ENCODE measurements at regions not wholly inside any gene's neighbourhood (a gene's known extent, or its start where the extent isn't known, plus 50 kb on each side); places are given as distances from the start of the nearest gene placed in this dataset.

GRCh38 chr9:100890321-100890720, 138.2 kb upstream of the PLPPR1 start:
- Histone ChIP-seq H3K9me3 (no peaks in the 10 kb centered on the region), H3K36me3 (no peaks in the 10 kb centered on the region), H3K27ac (no peak overlapping the region), H3K4me1 (replicated peaks) (no peaks in the 10 kb centered on the region), H3K4me3 (no peak overlapping the region), H3K27me3 (replicated peaks; ENCODE audit: insufficient read depth) (no peaks in the 10 kb centered on the region)
- intact Hi-C loops (cut with DNase I) = no loop called here
- no peak for DNase-seq (ENCODE audit: low spot score)
- WGBS = 78% methylated on average over 3 of the region's 3 CpGs
- no peak for TF ChIP-seq CTCF (IDR thresholded peaks at IDR 0.05)
- TF ChIP-seq POLR2A (IDR thresholded peaks at IDR 0.05) = no peak

DNA sequence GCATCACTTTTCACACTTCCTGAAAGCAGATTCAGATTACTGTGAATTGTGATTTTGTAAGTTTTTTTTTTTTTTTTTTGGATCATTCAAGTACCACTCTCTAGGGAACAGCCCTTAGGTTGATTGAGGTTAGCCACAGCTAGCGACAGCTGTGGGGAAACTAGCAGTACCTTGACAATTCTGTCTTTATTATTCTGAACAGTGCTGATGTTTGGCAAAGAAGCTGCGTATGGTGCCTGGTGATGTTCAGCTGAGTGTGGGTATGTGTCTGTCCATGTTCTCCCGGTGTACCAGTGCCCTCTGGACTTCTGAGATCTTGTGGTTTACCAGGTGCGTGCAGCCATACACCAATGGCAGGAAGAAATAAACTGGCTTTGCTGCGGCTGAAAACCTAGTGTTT, 117.3 kb upstream of the PLPPR1 start:
- no peak for DNase-seq (ENCODE audit: low spot score)
- Histone ChIP-seq H3K9me3 (no peaks in the 10 kb centered on the region), H3K27me3 (replicated peaks; ENCODE audit: insufficient read depth) (no peaks in the 10 kb centered on the region), H3K4me1 (replicated peaks) (no peaks in the 10 kb centered on the region), H3K36me3 (no peaks in the 10 kb centered on the region), H3K4me3 (no peak overlapping the region), H3K27ac (no peak overlapping the region)
- TF ChIP-seq POLR2A (IDR thresholded peaks at IDR 0.05) (no peak), POLR2AphosphoS5 (IDR thresholded peaks at IDR 0.05) (no peak), CTCF (IDR thresholded peaks at IDR 0.05) (no peak)
- 63% methylated on average over 5 of the region's 5 CpGs for WGBS
- intact Hi-C loops (cut with DNase I) = no loop called here

GRCh38 chr9:100913257-100913656, 115.3 kb upstream of the PLPPR1 start:
- no peaks in the 10 kb centered on the region for H3K36me3 ChIP-seq
- TF ChIP-seq CTCF (IDR thresholded peaks at IDR 0.05) = no peak
- TF ChIP-seq POLR2AphosphoS5 (IDR thresholded peaks at IDR 0.05) = no peak
- no peak for TF ChIP-seq POLR2A (IDR thresholded peaks at IDR 0.05)
- no peak for DNase-seq (ENCODE audit: low spot score)
- no peak overlapping the region for H3K27ac ChIP-seq
- H3K4me3 ChIP-seq = no peak overlapping the region
- H3K9me3 ChIP-seq = no peaks in the 10 kb centered on the region
- WGBS = 55% methylated on average over 1 of the region's 1 CpG
- intact Hi-C loops (cut with DNase I) = no loop called here
- H3K27me3 ChIP-seq (replicated peaks; ENCODE audit: insufficient read depth) = no peaks in the 10 kb centered on the region
- no peaks in the 10 kb centered on the region for H3K4me1 ChIP-seq (replicated peaks)

DNA sequence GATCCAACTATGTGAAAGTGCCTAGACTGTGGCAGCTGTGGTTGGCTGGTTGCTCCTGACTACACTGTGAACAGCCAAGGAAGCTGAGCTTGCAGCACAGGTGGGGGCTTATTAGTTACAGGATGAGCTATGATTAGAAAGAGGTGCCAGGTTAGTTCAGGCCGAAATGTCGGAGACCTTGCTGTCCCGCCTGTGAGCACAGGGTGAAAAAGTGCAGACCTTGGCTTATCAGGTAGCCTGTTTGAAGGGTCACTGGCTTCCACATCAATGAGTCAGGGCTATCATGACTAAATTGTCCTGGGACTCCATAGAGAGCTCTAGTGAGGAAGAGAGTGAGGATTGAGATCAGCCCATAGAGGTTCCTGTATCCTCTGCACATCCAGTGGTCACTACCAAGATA, 114.3 kb upstream of the PLPPR1 start:
- H3K27me3 ChIP-seq (replicated peaks; ENCODE audit: insufficient read depth) = no peaks in the 10 kb centered on the region
- DNase-seq (ENCODE audit: low spot score) = no peak
- TF ChIP-seq POLR2AphosphoS5 (IDR thresholded peaks at IDR 0.05) (no peak), POLR2A (IDR thresholded peaks at IDR 0.05) (no peak), CTCF (IDR thresholded peaks at IDR 0.05) (no peak)
- no peaks in the 10 kb centered on the region for H3K36me3 ChIP-seq
- H3K27ac ChIP-seq = no peak overlapping the region
- no peaks in the 10 kb centered on the region for H3K9me3 ChIP-seq
- WGBS = 98% methylated on average over 3 of the region's 3 CpGs
- intact Hi-C loops (cut with DNase I) = no loop called here
- no peaks in the 10 kb centered on the region for H3K4me1 ChIP-seq (replicated peaks)
- no peak overlapping the region for H3K4me3 ChIP-seq

DNA sequence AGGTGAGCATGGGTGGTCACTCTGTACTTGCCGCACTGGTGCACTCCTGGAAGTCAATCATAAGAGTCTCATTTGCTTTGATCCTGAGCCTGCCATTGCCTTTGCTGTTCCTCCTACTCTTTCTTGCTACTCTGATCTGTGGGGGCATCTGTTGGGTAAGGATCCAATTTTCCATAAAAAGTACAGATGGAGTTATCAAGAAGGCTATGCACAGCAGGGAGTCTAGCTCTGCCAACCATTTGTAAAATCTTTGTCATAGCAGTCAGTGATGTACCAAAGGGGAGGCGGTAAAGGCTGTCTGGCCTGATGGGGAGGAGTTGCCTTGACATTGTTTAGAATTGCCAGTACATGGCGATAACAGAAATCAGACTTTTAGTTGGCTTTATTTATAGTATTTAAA, 109.0 kb upstream of the PLPPR1 start:
- 85% methylated on average over 3 of the region's 3 CpGs for WGBS
- TF ChIP-seq CTCF (IDR thresholded peaks at IDR 0.05) (no peak), POLR2A (IDR thresholded peaks at IDR 0.05) (no peak), POLR2AphosphoS5 (IDR thresholded peaks at IDR 0.05) (no peak)
- Histone ChIP-seq H3K27me3 (replicated peaks; ENCODE audit: insufficient read depth) (no peaks in the 10 kb centered on the region), H3K27ac (no peak overlapping the region), H3K36me3 (no peaks in the 10 kb centered on the region), H3K9me3 (no peaks in the 10 kb centered on the region), H3K4me3 (no peak overlapping the region), H3K4me1 (replicated peaks) (no peaks in the 10 kb centered on the region)
- DNase-seq (ENCODE audit: low spot score) = no peak
- intact Hi-C loops (cut with DNase I) = no loop called here

Measured in prostate gland (tissue), 2 donors.